ENCODE measurements at regions not wholly inside any gene's neighbourhood (a gene's known extent, or its start where the extent isn't known, plus 50 kb on each side); places are given as distances from the start of the nearest gene placed in this dataset.

- TF ChIP-seq EZH2 (IDR thresholded peaks at IDR 0.05; ENCODE audit: borderline replicate concordance, low read length) = no peak
- TF ChIP-seq, protein P1, sequence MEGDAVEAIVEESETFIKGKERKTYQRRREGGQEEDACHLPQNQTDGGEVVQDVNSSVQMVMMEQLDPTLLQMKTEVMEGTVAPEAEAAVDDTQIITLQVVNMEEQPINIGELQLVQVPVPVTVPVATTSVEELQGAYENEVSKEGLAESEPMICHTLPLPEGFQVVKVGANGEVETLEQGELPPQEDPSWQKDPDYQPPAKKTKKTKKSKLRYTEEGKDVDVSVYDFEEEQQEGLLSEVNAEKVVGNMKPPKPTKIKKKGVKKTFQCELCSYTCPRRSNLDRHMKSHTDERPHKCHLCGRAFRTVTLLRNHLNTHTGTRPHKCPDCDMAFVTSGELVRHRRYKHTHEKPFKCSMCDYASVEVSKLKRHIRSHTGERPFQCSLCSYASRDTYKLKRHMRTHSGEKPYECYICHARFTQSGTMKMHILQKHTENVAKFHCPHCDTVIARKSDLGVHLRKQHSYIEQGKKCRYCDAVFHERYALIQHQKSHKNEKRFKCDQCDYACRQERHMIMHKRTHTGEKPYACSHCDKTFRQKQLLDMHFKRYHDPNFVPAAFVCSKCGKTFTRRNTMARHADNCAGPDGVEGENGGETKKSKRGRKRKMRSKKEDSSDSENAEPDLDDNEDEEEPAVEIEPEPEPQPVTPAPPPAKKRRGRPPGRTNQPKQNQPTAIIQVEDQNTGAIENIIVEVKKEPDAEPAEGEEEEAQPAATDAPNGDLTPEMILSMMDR (conservative IDR thresholded peaks at IDR 0.05 in 1 of 2, IDR thresholded peaks at IDR 0.05 in 1 of 2; ENCODE audit: extremely low read depth in 1 of 2, insufficient read depth in 1 of 2, low read depth in 1 of 2, low read length in 2 of 2) = no peak
Measured at GRCh38 chr13:44218501-44219240, 155.0 kb upstream of the SERP2 start.

All from mammary epithelial cell (primary cell).